ENCODE measurements at regions not wholly inside any gene's neighbourhood (a gene's known extent, or its start where the extent isn't known, plus 50 kb on each side); places are given as distances from the start of the nearest gene placed in this dataset.

- DNase-seq: no peak
These were observed 182.7 kb upstream of the CIBAR2 start for GRCh38 chr16:85294810-85295508.

DNA sequence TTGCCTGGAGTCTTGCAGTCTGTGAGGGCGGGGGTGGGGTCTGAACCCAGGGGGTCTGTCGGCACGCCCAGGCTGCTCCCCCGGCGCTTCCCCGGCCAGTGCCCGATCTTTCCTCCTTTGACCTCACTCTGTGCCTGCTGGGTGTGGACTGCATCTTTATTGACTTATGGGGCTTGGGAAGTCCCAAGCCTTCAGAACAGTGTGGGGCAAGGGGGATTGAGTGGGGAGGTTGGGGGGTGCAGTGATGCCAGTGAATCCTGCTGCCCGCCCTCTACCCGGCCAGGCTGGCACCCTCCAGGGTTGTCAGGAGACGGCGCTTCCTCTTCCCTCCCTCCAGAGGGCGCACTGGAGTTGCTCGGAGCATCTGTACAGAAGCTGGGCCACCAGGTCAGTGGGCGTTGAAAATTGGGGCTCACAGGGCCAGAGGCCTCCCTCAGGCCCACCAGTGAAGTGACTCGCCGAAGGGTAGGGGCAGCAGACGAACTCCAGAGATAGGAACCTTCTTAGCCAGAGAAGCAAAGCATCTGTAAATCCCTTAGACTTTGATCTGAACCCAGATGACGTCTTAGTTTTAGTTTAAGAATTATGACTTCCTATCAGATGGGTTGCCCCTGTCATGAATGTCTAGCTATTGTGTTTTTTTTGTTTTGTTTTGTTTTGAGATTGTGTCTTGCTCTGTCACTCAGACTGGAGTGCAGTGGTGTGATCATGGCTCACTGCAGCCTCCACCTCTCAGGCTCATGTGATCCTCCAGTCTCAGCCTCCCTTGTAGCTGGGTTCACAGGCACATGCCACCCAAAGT is 184.8 kb upstream of the CIBAR2 start:
- peak; percentile 50 to 55 for DNase-seq

DNA sequence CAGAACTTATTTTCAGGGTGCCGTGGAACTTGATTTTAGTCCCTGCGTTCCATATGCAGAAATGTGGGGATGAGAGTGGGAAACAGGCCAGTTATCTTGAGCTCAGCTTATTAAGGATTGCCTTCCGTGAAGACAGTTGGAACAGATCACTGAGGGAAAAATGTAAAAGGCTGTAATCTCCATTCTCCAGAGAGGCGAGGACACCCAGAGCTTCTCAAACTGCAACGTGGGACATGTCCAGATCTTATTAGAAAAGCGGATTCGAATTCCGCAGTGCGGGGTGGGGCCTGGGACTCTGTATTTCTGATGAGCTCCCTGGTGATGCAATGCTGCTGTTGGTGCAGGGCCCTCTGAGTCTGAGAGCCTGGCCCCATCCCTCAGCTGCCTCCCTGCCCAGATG is 185.6 kb upstream of the CIBAR2 start:
- no peak for DNase-seq

- DNase-seq: no peak
These were observed 188.2 kb upstream of the CIBAR2 start for GRCh38 chr16:85300406-85300968.

GRCh38 chr16:85301231-85301630 is 189.0 kb upstream of the CIBAR2 start:
- no peak for DNase-seq

GRCh38 chr16:85302018-85302847 is 190.0 kb upstream of the CIBAR2 start:
- no peak for DNase-seq

DNA sequence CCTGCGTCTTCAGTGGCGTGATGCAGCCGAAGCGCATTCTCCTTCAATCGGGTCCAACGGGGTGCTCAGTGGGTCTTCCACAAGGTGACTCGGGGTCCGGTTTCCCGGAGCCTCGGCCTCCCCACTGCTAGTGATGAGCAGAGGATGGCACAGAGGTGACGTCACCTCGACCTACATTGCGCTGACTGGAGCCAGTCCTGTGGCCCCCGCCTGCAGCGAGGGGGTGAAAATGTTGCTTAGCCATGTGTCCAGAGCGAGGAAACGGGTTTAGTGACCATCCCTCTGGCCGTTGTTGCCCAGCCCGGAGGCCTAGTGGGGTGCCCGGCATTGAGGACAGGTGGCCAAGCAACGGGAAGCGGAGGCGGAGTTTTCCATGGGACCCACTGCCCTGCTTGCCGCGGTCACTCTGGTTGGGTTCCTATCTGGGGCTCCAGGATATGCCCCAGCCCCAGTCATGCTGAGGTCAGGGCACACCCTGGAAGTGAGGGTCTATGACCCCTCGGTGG is 190.6 kb upstream of the CIBAR2 start:
- no peak for DNase-seq

GRCh38 chr16:85303354-85303883 is 191.1 kb upstream of the CIBAR2 start:
- peak; percentile 70 to 74 for DNase-seq

- peak; percentile 10 to 28 for DNase-seq
These were observed 192.1 kb upstream of the CIBAR2 start for GRCh38 chr16:85304337-85304736.

DNA sequence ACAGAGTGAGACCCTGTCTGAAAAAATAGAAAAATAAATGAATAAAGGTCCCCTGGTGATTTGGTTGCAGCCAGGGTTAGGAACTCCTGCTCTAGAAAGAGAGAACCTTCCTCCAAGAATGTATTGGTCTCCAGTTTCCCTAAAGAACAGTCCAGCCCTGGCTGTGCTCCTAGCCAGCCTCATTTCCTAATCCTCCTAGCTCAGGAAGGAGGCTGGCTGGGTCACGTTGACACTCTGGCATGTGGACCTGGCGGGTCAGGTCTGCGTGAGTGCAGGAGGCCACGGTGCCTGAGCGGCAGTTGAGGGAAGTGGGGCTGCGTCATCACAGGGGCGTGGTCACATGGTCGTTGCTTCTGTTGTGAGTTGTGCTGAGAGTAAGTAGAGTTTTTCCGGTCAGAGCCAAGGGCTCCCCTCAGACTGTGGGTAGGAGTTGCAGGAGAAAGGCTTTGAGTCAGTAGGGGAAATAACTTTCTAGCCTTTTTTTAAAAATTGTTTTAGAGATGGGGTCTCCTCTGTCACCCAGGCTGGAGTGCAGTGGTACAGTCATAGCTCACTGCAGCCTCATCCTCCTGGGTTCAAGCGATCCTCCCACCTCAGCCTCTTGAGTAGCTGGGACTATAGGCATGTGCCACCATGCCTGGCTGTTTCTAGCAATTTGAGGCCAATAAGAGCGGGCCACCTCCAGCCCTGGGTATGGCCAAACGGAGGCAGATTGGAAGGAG is 194.0 kb upstream of the CIBAR2 start:
- DNase-seq: peak; percentile 82 to 87

GRCh38 chr16:85306793-85307551 is 194.7 kb upstream of the CIBAR2 start:
- DNase-seq: no peak

- DNase-seq: no peak
These were observed 195.5 kb upstream of the CIBAR2 start for GRCh38 chr16:85307552-85308364.

- DNase-seq: peak; percentile 74 to 77
These were observed 196.6 kb upstream of the CIBAR2 start for GRCh38 chr16:85308611-85309540.

DNA sequence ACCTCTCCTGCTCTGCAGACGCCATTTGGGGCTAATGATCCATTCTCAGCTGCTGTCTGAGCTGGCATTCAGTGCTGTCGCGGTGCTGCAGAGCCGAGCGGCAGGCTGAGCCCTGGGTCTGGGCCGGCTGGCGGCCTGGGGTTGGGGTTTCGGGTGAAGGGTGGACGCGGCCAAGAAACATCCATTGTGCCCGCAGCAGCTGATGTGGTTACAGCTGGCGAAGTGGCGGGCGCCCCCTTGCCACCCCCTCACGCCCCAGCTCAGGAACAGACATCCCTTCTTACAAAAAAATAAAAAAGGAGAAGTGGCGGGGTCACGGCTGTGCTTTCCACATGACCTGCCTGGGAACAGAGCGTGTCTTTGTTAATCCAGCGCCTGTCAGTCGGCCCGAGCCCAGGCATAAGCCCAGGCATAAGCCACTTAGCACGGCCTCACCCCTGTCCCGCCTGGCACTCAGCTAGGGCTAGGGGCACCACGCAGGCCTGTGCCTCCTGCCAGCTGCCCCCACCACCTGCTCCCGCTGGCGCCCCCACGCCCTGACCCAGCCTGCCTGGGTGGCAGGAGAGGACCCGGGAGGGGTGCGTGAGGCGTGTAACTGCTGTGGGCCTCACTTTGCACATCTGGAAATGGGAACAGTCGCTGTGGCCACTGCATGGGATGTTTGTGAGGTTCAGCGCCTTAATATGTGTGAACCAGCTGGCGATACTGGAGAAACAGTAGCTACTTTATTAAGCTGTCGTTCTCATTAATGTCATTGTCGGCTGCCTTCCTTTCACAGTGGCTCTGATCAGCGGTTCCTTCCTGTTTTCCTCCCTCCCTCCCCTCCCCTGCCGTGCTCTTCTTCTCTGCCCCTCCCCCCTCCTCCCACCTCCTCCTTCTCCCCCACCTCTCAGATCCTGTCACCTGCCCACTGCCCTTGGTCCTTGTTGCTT is 197.7 kb upstream of the CIBAR2 start:
- DNase-seq: peak; percentile 82 to 87

- no peak for DNase-seq
These were observed 198.8 kb upstream of the CIBAR2 start for GRCh38 chr16:85310868-85311585.

- no peak for DNase-seq
These were observed 199.5 kb upstream of the CIBAR2 start for GRCh38 chr16:85311741-85312140.

DNA sequence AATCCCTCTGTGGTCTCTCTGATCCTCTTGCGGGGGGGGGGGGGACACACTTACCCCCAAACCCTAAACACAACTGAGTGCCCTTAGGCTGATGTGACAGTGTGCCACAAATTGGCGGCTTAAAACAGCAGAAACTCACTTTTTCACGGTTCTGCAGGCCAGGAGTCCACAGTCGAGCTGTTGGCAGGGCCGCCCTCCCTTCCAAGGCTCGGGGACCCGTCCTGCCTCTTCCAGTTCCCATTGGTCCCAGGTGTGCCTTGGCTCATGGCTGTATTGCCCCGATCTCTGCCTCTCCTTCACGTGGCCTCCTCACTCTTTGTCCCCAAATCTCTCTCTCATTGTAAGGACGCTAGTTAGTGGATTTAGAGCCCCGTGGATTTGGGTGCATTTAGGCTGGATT is 199.9 kb upstream of the CIBAR2 start:
- DNase-seq: no peak
